HG02970 (cell line): ENCODE measurements at regions not wholly inside any gene's neighbourhood (a gene's known extent, or its start where the extent isn't known, plus 50 kb on each side); places are given as distances from the start of the nearest gene placed in this dataset.

Experiments
- ATAC-seq: cut with Tn5 transposase; IDR thresholded peaks from one replicate; pipeline ENCODE4 v1.9.1; 2021; ENCODE audit warnings: mild to moderate bottlenecking, moderate library complexity, moderate number of reproducible peaks; ENCODE audit not compliant: unreplicated experiment, low FRiP score

GRCh38 chr9:31443630-31444457 lies 940.6 kb upstream of the ACO1 start:
- ATAC-seq: peak; percentile 68

DNA sequence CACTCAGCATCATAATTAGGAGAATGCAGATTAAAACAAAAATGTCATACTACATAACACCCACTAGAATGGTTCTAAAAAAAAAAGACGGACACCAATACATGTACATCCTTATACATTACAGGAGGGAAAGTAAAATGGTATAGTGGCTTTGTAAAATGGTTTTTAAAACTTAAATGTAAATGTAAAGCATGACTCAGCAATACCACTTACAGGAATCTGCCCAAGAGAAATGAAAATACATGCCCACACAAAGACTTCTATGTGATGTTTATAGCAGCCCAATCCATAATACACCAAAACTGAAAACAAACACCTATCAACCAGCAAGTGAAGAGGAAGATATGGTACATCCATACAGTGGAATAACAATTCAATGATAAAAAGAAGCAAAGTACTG lies 939.1 kb upstream of the ACO1 start:
- no peak for ATAC-seq

- peak; percentile 68 for ATAC-seq
Measured at GRCh38 chr9:31445960-31446359, 938.5 kb upstream of the ACO1 start.

DNA sequence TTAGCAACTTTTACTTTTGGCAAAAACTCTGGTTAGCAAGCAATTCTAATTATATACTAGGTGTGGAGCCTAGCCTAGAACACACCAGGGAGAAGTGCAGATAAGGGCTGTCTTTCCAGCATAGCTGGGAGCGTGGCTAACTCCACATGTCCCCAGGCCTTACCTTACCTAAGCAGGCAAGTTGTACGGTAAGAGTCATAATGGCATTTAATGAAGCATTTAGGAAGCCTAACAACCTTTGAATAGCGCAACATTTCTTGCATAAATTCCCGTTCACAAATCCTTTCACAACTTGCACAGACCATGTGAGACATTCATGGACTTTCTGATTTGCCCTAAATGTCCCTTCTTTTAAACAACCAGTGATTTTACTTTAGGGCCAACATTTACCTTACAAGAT lies 917.4 kb upstream of the ACO1 start:
- ATAC-seq: no peak

- no peak for ATAC-seq
Measured at GRCh38 chr9:31470051-31470450, 914.4 kb upstream of the ACO1 start.

- no peak for ATAC-seq
Measured at GRCh38 chr9:31471010-31471409, 913.4 kb upstream of the ACO1 start.

- no peak for ATAC-seq
Measured at GRCh38 chr9:31486630-31487029, 897.8 kb upstream of the ACO1 start.

GRCh38 chr9:31490551-31491106 lies 893.8 kb upstream of the ACO1 start:
- ATAC-seq: no peak

DNA sequence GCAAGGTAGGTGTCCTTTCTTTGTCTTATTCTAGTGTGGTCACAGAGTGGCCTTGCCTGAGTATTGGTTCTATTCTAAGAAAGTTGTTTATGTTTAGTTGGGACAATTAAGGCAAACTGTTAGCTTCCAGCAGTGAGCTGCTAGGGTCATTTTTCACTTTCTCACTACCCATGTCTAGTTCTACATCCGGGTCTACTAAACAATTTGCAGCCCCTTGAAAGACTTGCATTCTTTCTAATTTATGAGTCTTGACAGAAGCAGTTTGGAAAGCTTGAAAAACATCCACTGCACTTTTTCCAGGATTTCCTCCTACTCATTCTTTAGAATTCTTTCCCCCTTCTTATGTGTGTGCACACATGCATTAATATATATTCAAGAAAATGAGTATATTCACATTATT lies 892.2 kb upstream of the ACO1 start:
- no peak for ATAC-seq

DNA sequence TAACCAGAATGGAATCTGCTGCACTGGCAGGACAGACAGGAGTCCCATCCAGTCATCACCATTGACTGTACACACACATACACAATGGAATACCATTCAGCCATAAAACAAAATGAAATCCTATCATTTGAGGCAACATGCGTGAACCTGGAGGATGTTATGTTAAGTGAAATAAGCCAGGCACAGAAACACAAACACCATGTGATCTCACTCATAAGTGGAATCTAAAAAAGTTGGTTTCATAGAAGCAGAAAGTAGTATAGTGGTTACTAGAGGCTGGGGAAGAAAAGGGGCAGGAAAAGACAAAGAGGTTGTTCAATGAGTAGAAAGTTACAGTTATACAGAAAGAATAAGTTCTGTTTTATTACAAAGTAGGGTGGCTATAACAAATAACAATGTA lies 884.0 kb upstream of the ACO1 start:
- ATAC-seq: no peak

GRCh38 chr9:31519011-31519410 lies 865.4 kb upstream of the ACO1 start:
- no peak for ATAC-seq

DNA sequence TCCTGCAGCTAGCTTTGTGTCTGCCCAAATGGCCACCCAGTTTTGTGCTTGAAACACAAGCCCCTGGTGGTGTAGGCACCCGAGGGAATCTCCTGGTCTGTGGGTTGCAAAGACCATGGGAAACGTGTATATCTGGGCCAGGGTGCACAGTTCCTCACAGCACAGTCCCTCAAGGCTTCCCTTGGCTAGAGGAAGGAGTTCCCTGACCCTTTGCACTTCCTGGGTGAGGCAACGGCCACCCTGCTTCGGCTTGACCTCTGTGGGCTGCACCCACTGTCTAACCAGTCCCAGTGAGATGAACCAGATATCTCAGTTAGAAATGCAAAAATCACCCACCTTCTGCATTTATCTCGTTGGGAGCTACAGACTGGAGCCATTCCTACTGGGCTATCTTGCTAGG lies 865.0 kb upstream of the ACO1 start:
- ATAC-seq: no peak

DNA sequence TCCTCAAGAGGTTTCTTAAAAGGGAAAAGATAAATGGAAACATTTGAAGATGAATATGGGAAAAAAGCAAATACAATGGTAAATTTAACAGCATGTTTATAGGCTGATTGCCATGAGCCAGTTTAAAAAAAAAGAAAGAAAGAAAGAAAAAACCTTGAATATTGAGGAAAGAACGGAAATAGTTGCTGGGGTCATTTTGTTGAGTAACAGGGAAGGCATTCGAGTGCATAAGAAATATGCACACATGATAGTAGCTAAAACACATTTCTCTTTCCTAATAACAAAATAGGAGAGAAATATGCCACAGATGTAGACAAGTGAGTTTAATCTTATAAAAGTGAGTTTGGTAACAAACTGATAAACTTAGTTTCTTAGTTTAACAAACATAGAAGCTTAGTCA lies 864.6 kb upstream of the ACO1 start:
- ATAC-seq: no peak

GRCh38 chr9:31520301-31521085 lies 864.0 kb upstream of the ACO1 start:
- ATAC-seq: no peak

DNA sequence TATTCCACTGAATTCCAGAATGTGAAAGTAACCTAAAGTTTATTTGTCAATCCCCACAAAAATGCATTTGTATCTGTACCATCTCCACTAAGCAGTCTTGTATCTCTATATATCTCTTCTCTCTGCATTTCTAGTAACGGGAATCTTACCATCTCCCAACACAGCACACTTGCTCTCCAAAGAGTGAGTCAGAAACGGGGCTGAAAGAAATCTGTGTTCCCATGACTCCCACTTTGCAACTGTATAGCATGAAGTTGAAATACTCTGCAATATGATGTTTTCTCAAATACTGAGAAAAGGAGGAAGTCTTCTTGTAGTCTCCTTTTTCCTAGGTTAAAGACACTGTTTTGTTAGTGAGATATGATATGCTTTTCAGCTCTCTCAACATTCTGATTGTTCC lies 848.8 kb upstream of the ACO1 start:
- no peak for ATAC-seq

DNA sequence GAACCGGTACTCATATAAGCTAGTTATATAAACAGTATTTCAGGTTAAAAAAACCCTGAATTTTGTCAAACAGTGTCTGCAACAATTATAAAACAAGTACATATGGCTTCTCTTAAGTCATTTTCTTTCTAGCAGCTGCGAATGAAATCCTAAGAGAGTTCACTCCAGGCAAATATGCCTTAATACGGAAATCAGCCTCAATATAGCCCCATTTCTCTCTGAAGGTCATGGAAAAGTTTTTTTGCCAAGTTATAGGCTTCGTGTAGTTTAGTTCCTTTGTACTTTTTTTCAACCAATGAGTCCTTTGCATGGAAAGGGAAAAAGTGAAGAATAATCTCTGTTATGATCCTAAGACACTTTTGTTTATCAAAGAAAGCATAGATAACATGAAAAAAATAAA lies 848.0 kb upstream of the ACO1 start:
- ATAC-seq: no peak

GRCh38 chr9:31541721-31542281 lies 842.6 kb upstream of the ACO1 start:
- no peak for ATAC-seq

DNA sequence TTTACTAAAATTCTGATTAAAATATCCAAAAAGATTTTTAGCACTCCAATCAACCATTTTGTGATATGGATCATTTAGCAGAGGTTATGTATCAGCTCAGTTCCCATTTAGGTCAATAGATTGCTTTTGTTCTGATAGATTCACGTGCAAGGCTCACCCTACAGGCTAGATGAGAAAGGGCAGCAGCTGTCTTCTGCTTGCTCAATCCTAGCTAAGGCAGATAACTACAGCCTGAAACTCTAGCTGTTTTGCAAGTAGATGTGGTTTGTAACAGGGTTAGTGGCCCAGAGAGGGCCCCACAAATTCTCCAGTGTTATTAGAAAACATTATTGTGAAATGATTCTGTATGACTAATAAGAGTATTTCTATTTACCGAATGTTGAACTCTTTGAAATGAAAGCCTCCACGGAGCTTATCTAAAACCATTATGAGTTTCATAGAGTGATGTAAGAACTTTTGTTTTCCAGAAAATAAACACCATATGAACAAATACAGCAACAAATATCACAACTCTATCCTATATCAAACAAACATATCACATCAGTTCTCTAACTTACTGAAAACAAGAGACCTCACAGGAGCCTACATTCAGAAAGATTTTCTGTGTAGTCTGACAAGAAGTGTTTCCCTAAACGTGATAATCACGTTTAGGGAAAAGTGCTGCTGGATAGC lies 841.9 kb upstream of the ACO1 start:
- peak; percentile 97 for ATAC-seq

DNA sequence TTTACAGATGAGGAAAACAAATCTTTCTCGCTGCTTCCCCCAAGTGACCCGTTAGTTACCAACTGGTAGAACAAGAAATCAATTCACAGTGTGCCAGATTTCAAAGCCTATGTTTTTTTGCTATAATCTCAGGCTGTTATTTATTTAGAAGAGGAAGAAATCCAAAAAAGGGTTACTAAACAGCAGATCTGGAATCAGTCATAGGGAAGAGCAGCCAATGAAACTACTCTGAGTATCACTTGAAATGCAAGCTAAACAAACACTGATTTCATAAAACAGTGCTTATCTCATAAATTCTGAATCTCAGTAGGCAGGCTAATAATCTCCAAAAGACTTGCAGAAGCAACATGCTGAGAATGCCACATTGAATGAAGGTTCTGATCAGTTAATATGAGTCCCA lies 829.5 kb upstream of the ACO1 start:
- no peak for ATAC-seq

- ATAC-seq: no peak
Measured at GRCh38 chr9:31556667-31557463, 827.6 kb upstream of the ACO1 start.
